PFSK-1 (cell line): ENCODE measurements at regions not wholly inside any gene's neighbourhood (a gene's known extent, or its start where the extent isn't known, plus 50 kb on each side); places are given as distances from the start of the nearest gene placed in this dataset.

Source experiments
- POLR2AphosphoS5 ChIP-seq: IDR thresholded peaks from 2 replicates; pipeline ENCODE4 v1.6.1; 2012; ENCODE audit warnings: low read depth, mild to moderate bottlenecking, control low read depth, low read length, moderate library complexity
- REST ChIP-seq, 2 experiments: IDR thresholded peaks; 2 replicates each; pipeline versions ENCODE4 v1.6.1 to v1.8.0; 2011 to 2012; ENCODE audit warnings: low read depth in 2 of 2, low read length in 2 of 2, control low read depth in 1 of 2, inconsistent platforms in 1 of 2, mild to moderate bottlenecking in 1 of 2, moderate library complexity in 1 of 2; ENCODE audit not compliant: insufficient read depth in 1 of 2
- SIN3A ChIP-seq: IDR thresholded peaks from 2 replicates; pipeline ENCODE4 v1.6.1; 2012; ENCODE audit warnings: mild to moderate bottlenecking, low read length, moderate library complexity, borderline replicate concordance; ENCODE audit not compliant: insufficient read depth
- TAF1 ChIP-seq: IDR thresholded peaks from 2 replicates; pipeline ENCODE4 v1.6.1; 2012; ENCODE audit warnings: low read length, control low read depth, borderline replicate concordance; ENCODE audit not compliant: insufficient read depth

GRCh38 chr13:18998389-18998788 lies 183.2 kb downstream of the TUBA3C start:
- no peak for TF ChIP-seq POLR2AphosphoS5
- no peak for TF ChIP-seq TAF1
- TF ChIP-seq REST (IDR thresholded peaks at IDR 0.05; ENCODE audit: insufficient read depth in 1 of 2, low read depth in 2 of 2, low read length in 2 of 2), result no peak
- TF ChIP-seq SIN3A, result no peak
